GM18505 (cell line): ENCODE measurements at regions not wholly inside any gene's neighbourhood (a gene's known extent, or its start where the extent isn't known, plus 50 kb on each side); places are given as distances from the start of the nearest gene placed in this dataset.
"Not testable (repeated sequence)": the region's sequence is repeated elsewhere in the genome, so short reads cannot be mapped to it uniquely, and the experiment has no call there.

Source experiments
- ATAC-seq: cut with Tn5 transposase; IDR thresholded peaks from one replicate; pipeline ENCODE4 v1.9.1; 2021; ENCODE audit not compliant: unreplicated experiment
- POLR2A ChIP-seq: IDR thresholded peaks from 4 replicates; pipeline ENCODE4 v1.6.1; 2011; ENCODE audit warnings: borderline replicate concordance; ENCODE audit not compliant: insufficient read depth, insufficient read length; ENCODE audit errors: extremely low read depth

GRCh38 chrX:113892401-113892800 is 691.5 kb upstream of the HTR2C start:
- no peak for ATAC-seq
- TF ChIP-seq POLR2A, result no peak

GRCh38 chrX:113873056-113873455 is 710.8 kb upstream of the HTR2C start:
- no peak for ATAC-seq
- no peak for TF ChIP-seq POLR2A

DNA sequence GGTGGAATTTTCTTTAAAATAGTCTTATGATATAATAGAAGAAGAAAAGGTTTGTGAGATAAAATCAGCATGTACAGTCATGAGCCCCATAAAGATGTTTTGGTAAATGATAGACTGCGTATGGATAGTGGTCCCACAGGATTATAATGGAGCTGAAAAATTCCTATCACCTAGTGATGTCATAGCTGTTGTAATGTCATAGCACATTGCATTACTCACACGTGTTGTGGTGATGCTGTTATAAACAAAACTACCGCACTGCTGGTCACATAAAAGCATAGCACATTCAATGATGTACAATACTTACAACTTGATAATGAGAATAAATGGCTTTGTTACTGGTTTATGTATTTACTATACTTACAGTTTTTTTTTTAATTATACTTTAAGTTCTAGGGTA is 715.2 kb upstream of the HTR2C start:
- no peak for ATAC-seq
- TF ChIP-seq POLR2A, result no peak

DNA sequence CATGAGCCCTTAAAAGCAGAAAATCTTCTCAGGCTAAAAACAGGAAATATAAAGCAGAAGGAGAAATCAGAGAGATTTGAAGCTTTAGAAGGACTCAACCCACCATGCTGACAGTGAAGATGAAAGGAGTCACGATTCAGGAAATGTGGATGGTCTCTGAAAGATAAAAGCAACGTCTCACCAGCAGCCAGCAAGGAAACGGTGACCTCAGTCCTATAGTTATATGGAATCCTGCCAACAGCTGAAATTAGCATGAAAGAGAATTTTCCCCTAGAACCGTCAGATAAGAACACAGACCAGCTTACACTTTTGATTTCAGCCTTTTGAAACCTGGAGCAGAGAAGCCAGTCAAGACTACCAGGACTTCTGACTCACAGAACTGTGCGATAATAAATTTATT is 715.7 kb upstream of the HTR2C start:
- TF ChIP-seq POLR2A, result no peak
- no peak for ATAC-seq

GRCh38 chrX:113849408-113849807 is 734.5 kb upstream of the HTR2C start:
- no peak for ATAC-seq
- no peak for TF ChIP-seq POLR2A

GRCh38 chrX:113833096-113834055 is 750.5 kb upstream of the HTR2C start:
- TF ChIP-seq POLR2A, result no peak
- ATAC-seq, result no peak

GRCh38 chrX:113828470-113828869 is 755.4 kb upstream of the HTR2C start:
- no peak for ATAC-seq
- TF ChIP-seq POLR2A, result no peak

DNA sequence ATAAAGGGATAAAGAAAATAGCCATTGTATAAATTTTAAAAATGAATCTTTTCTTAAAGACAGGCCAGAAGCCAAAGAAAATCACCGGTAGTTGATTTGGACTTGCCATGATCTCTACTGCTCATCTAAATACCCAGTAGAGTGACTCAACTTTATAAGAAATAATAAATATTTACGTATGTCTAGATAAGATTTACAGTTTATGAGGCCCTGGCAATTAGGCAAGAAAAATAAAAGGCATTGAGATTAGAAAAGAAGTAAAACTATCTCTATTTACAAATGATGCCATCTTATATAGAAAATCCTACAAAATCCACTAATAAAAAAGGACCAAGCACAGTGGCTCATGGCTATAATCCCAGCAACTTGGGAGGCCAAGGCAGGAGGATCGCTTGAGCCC is 765.5 kb upstream of the HTR2C start:
- ATAC-seq, result no peak
- no peak for TF ChIP-seq POLR2A

- no peak for TF ChIP-seq POLR2A
- ATAC-seq, result no peak
These were observed 779.1 kb upstream of the HTR2C start for GRCh38 chrX:113804819-113805218.

DNA sequence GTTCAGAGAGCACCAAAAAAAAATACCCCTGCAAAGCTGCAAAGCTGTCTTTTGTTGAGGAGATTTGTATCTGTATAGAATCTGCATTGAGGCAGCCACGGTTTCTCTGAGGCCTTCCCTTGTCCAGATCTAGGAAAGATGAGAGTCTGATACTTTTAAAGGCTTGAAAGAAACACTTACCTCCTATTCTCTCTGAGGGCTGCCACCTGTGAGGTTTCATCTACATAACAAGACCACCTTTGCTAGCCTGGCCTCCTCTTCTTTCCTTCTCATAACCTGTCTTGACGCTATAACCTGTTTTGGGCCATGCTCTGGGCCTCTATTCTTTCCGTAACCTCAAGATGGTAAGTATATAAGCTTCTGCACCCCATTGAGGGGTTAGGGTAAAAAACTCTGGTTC is 779.6 kb upstream of the HTR2C start:
- ATAC-seq, result no peak
- TF ChIP-seq POLR2A, result no peak

- no peak for TF ChIP-seq POLR2A
- no peak for ATAC-seq
These were observed 781.0 kb upstream of the HTR2C start for GRCh38 chrX:113802837-113803236.

- ATAC-seq, result no peak
These were observed 782.9 kb upstream of the HTR2C start for GRCh38 chrX:113800955-113801354.

DNA sequence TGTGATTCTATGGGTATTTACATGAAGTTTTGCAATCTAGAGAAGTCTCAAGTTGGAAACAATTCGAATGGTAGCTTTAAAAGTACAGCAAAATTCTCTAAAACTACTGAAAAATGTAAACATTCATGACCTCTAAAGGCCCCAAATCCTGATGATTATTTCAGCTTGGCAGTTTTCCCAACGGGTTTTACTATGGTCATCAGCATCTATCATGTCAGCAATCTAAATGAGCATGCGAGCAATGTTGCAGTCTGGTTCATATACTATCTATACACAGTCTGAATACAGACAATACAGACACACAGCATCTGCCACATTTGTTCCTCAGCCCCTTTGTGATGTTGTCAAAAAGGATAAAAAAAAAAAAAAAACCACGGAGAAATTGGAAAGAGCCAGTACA is 790.3 kb upstream of the HTR2C start:
- no peak for TF ChIP-seq POLR2A
- ATAC-seq, result no peak

More at GRCh38 chrX:113800955-113801354, 782.9 kb upstream of the HTR2C start:
- no peak for TF ChIP-seq POLR2A

GRCh38 chrX:113790987-113791386 is 792.9 kb upstream of the HTR2C start:
- no peak for ATAC-seq
- TF ChIP-seq POLR2A, result no peak

GRCh38 chrX:113784754-113785153 is 799.1 kb upstream of the HTR2C start:
- ATAC-seq, result not testable (repeated sequence)
